GM12878 (cell line): ENCODE measurements at regions not wholly inside any gene's neighbourhood (a gene's known extent, or its start where the extent isn't known, plus 50 kb on each side); places are given as distances from the start of the nearest gene placed in this dataset.

Experiments used
- ATAC-seq: fragments of 200-7000 bp; cut with Tn5 transposase; 3 replicates; pipeline ENCODE4 v1.9.1; 2020; ENCODE audit warnings: mild to moderate bottlenecking, moderate library complexity
- BruUV-seq: library from RNA; stranded (reverse); fragments of 400-500 nt; replicated peaks from 2 replicates; lab custom pipeline; 2021; lab: Mats Ljungman, UMichigan
- CTCF ChIA-PET: fragments of 300-600 bp; sonication (Branson Sonifier 250); formaldehyde crosslinking; extraction: SDS; loops from one replicate; lab custom pipeline; 2021; ENCODE audit warnings: inconsistent platforms; lab: Yijun Ruan, JAX
- POLR2A ChIA-PET: fragments of 350-600 bp; formaldehyde crosslinking; extraction: SDS; loops from one replicate; lab custom pipeline; 2021; ENCODE audit warnings: inconsistent platforms; lab: Charles Lee
- RAD21 ChIA-PET: fragments of 300-600 bp; sonication (Branson Sonifier 250); formaldehyde crosslinking; loops from one replicate; lab custom pipeline; 2023; ENCODE audit warnings: antibody characterized with exemption; ENCODE audit not compliant: unreplicated experiment; lab: Charles Lee
- SMC1A ChIA-PET: fragments of 300-600 bp; sonication (Branson Sonifier 250); formaldehyde crosslinking; loops from one replicate; lab custom pipeline; 2023; ENCODE audit not compliant: unreplicated experiment, uncharacterized antibody; lab: Charles Lee
- DNase-seq: peaks from one replicate; pipeline ENCODE4 v3.0.0-alpha.2; 2011; ENCODE audit warnings: low read depth, low spot score
- FAIRE-seq: peaks from 3 replicates; lab custom pipeline; 2011; peaks lifted over from hg19 to GRCh38; lab: Jason Lieb, UNC
- H2AFZ ChIP-seq: 2 replicates; pipeline ENCODE4 v1.6.0; 2011; ENCODE audit warnings: low read depth, low read length, control low read depth; ENCODE audit not compliant: control insufficient read depth
- H3K27ac ChIP-seq: 2 replicates; pipeline ENCODE4 v1.5.1; 2011; ENCODE audit warnings: control low read depth; ENCODE audit not compliant: control insufficient read depth, insufficient read depth
- H3K27me3 ChIP-seq, 2 experiments: replicated peaks in 1 of 2; 2 replicates each; pipeline versions ENCODE4 v1.6.0 to v1.6.1; 2011; ENCODE audit warnings: low read length in 1 of 2; ENCODE audit not compliant: control insufficient read depth in 2 of 2, insufficient read depth in 2 of 2
- H3K36me3 ChIP-seq, 2 experiments: 2 replicates each; pipeline ENCODE4 v1.5.1; 2011; ENCODE audit warnings: low read length in 1 of 2; ENCODE audit not compliant: control insufficient read depth in 2 of 2, insufficient read depth in 2 of 2
- H3K4me1 ChIP-seq: 2 replicates; pipeline ENCODE4 v1.6.1; 2011; ENCODE audit warnings: mild to moderate bottlenecking, low read length, moderate library complexity, mixed read lengths; ENCODE audit not compliant: control insufficient read depth, insufficient read depth
- H3K4me2 ChIP-seq: 2 replicates; pipeline ENCODE4 v1.6.0; 2011; ENCODE audit warnings: control low read depth; ENCODE audit not compliant: control insufficient read depth, insufficient read depth
- H3K4me3 ChIP-seq: fragments of 200-600 bp; sonication (generic); 2 replicates; pipeline ENCODE4 v1.5.1; 2016
- H3K79me2 ChIP-seq: 2 replicates; pipeline ENCODE4 v1.6.0; 2011; ENCODE audit warnings: low read length; ENCODE audit not compliant: control insufficient read depth, insufficient read depth
- H3K9ac ChIP-seq: 2 replicates; pipeline ENCODE4 v1.8.0; 2011; ENCODE audit warnings: low read length, control low read depth, mixed read lengths; ENCODE audit not compliant: control insufficient read depth, insufficient read depth
- H3K9me3 ChIP-seq: replicated peaks from 3 replicates; pipeline ENCODE4 v1.5.1; 2011; ENCODE audit warnings: mild to moderate bottlenecking, low read length; ENCODE audit not compliant: control insufficient read depth, insufficient read depth
- H4K20me1 ChIP-seq: 2 replicates; pipeline ENCODE4 v1.6.0; 2011; ENCODE audit not compliant: control insufficient read depth, insufficient read depth
- EZH2 ChIP-seq: IDR thresholded peaks from 2 replicates; pipeline ENCODE4 v1.6.1; 2012; ENCODE audit warnings: low read depth, mild to moderate bottlenecking, control low read depth, inconsistent platforms, low read length, borderline replicate concordance; ENCODE audit not compliant: control insufficient read depth
- NR2C1 ChIP-seq: fragments of 450-650 bp; IDR thresholded peaks from 2 replicates; pipeline ENCODE4 v1.6.1; 2017; ENCODE audit warnings: antibody characterized with exemption, mild to moderate bottlenecking, moderate library complexity
- RCOR1 ChIP-seq: conservative IDR thresholded peaks from 2 replicates; pipeline ENCODE4 v1.6.1; 2012; ENCODE audit warnings: low read depth, low read length, improper control_type of control experiment
- SP1 ChIP-seq: IDR thresholded peaks from one replicate; pipeline ENCODE4 v1.6.1; 2011; ENCODE audit warnings: low read depth, low read length
- ZBTB11 ChIP-seq: fragments of 450-650 bp; formaldehyde crosslinking; IDR thresholded peaks from 2 replicates; pipeline ENCODE4 v1.5.0; 2022; ENCODE audit warnings: mild to moderate bottlenecking, missing genetic modification characterization
- ZNF622 ChIP-seq: fragments of 450-650 bp; IDR thresholded peaks from 2 replicates; pipeline ENCODE4 v1.6.1; 2017; ENCODE audit warnings: mild to moderate bottlenecking, inconsistent platforms
- ZNF687 ChIP-seq: fragments of 450-650 bp; IDR thresholded peaks from 2 replicates; pipeline ENCODE4 v1.6.1; 2017; ENCODE audit warnings: mild to moderate bottlenecking, moderate library complexity
- WGBS: methylation state at CpG from one replicate; pipeline ENCODE4 v1.1.6; 2016; ENCODE audit warnings: low lambda C conversion rate; ENCODE audit not compliant: insufficient replicate concordance, insufficient coverage; ENCODE audit errors: missing lambda C conversion rate; 5-methylcytosine and 5-hydroxymethylcytosine counted together
- in situ Hi-C: fragments of 300-500 bp; cut with MboI; formaldehyde crosslinking; loops from 9 replicates; pipeline ENCODE4 v1.14.3; 2018; ENCODE audit warnings: mixed read lengths
- intact Hi-C: fragments of 100-400 bp; cut with micrococcal nuclease; formaldehyde crosslinking; loops from one replicate; pipeline ENCODE4 v1.14.2; 2022; ENCODE audit not compliant: unreplicated experiment
- TF ChIP-seq, protein P1 (sequence below): fragments of 450-650 bp; IDR thresholded peaks from 2 replicates; pipeline ENCODE4 v1.6.1; 2018; ENCODE audit warnings: borderline replicate concordance, mild to moderate bottlenecking; ENCODE audit not compliant: partially characterized antibody

- BruUV-seq = no TSS peak
- no peak overlapping the region for H2AFZ ChIP-seq
- ChIA-PET CTCF (interaction anchor here (0.7 to 1.3 kb wide), 2 partner anchors 449 to 515 kb away, joined by 3 to 4 read pairs; no protein-coding TSS in a partner anchor), SMC1A (no interaction called here), RAD21 (interaction anchor here (1.2 kb wide), 1 partner anchor 449 kb away, joined by 4 read pairs; no protein-coding TSS in a partner anchor), POLR2A (interaction anchor here (0.5 kb wide), 1 partner anchor 23 kb away, joined by 3 read pairs; no protein-coding TSS in a partner anchor)
- H3K4me2 ChIP-seq = no peak overlapping the region
- no peak for FAIRE-seq
- H3K9ac ChIP-seq = no peak overlapping the region
- in situ Hi-C loops = no loop called here
- no peaks in the 10 kb centered on the region for H3K4me1 ChIP-seq
- H3K79me2 ChIP-seq = no peaks in the 10 kb centered on the region
- H3K4me3 ChIP-seq = no peak overlapping the region
- H4K20me1 ChIP-seq = no peaks in the 10 kb centered on the region
- H3K27me3 ChIP-seq = 0 out of 4 replicates have a peak, but pooled peaks cover 0 to 2% of the 10 kb centered on the region in 2 experiments
- ATAC-seq = no peak
- WGBS = 19% methylated on average over 3 of the region's 3 CpGs
- intact Hi-C loops = loop anchor here (10.0 kb wide), 1 partner anchor 294 kb away; no protein-coding TSS in a partner anchor
- H3K36me3 ChIP-seq = no peaks in the 10 kb centered on the region
- no peaks in the 10 kb centered on the region for H3K9me3 ChIP-seq
- H3K27ac ChIP-seq = no peak overlapping the region
- no peak for DNase-seq
- TF ChIP-seq, protein P1, sequence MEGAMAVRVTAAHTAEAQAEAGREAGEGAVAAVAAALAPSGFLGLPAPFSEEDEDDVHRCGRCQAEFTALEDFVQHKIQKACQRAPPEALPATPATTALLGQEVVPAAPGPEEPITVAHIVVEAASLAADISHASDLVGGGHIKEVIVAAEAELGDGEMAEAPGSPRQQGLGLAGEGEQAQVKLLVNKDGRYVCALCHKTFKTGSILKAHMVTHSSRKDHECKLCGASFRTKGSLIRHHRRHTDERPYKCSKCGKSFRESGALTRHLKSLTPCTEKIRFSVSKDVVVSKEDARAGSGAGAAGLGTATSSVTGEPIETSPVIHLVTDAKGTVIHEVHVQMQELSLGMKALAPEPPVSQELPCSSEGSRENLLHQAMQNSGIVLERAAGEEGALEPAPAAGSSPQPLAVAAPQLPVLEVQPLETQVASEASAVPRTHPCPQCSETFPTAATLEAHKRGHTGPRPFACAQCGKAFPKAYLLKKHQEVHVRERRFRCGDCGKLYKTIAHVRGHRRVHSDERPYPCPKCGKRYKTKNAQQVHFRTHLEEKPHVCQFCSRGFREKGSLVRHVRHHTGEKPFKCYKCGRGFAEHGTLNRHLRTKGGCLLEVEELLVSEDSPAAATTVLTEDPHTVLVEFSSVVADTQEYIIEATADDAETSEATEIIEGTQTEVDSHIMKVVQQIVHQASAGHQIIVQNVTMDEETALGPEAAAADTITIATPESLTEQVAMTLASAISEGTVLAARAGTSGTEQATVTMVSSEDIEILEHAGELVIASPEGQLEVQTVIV = no peak
- TF ChIP-seq NR2C1 (no peak), EZH2 (no peak), RCOR1 (no peak), SP1 (no peak), ZBTB11 (CRISPR knock-in tag) (no peak), ZNF622 (no peak), ZNF687 (no peak)
These were observed 450.1 kb upstream of the THBS1 start for GRCh38 chr15:39130556-39131379.
